Gastroesophageal sphincter (tissue), 3 donors: ENCODE measurements at regions not wholly inside any gene's neighbourhood (a gene's known extent, or its start where the extent isn't known, plus 50 kb on each side); places are given as distances from the start of the nearest gene placed in this dataset.

ENCODE experiments used
- CTCF ChIP-seq, 4 experiments: fragments of 200-600 bp in 2 of 4; fragments of 450-650 bp in 2 of 4; sonication (generic) in 1 of 4; IDR thresholded peaks; one replicate each; pipeline ENCODE4 v1.5.1; 2017 to 2019; ENCODE audit warnings: antibody characterized with exemption in 4 of 4, mild to moderate bottlenecking in 2 of 4, moderate library complexity in 2 of 4
- POLR2A ChIP-seq, 2 donors: fragments of 450-650 bp; IDR thresholded peaks; one replicate each; pipeline ENCODE4 v1.6.1; 2017; ENCODE audit warnings: antibody characterized with exemption in 2 of 2, mild to moderate bottlenecking in 2 of 2, moderate library complexity in 1 of 2
- POLR2AphosphoS5 ChIP-seq: sonication (generic); formaldehyde crosslinking; IDR thresholded peaks from one replicate; pipeline ENCODE4 v1.6.1; 2017; ENCODE audit warnings: antibody characterized with exemption

- no peak for TF ChIP-seq POLR2A (IDR thresholded peaks at IDR 0.05)
- no peak for TF ChIP-seq CTCF (IDR thresholded peaks at IDR 0.05)
- no peak for TF ChIP-seq POLR2AphosphoS5
These were observed 1045.7 kb upstream of the CELF4 start for GRCh38 chr18:38611036-38611964.
